ENCODE measurements at regions not wholly inside any gene's neighbourhood (a gene's known extent, or its start where the extent isn't known, plus 50 kb on each side); places are given as distances from the start of the nearest gene placed in this dataset.

DNA sequence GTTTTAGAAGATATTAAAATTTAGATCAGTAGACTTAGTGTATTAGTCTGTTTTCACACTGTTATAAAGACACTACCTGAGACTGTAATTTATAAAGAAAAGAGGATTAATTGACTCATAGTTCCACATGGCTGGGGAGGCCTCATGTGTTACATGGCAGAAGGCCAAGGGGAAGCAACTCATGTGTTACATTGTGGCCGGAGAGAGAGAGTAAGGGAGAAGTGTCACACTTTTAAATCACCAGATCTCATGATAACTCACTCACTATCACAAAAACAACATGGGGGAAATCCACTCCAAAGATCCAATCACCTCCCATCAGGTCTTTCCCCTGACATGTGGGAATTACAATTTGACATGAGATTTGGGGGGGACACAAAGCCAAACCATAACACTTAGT is 1159.7 kb upstream of the PCDH7 start (continued):
- no peak for TF ChIP-seq DR1 (CRISPR knock-in tag; IDR thresholded peaks at IDR 0.05)

GRCh38 chr4:29565256-29565655 is 1154.9 kb upstream of the PCDH7 start:
- no peaks in the 10 kb centered on the region for H3K36me3 ChIP-seq (replicated peaks in 1 of 2; ENCODE audit: control insufficient read depth in 1 of 2, insufficient read depth in 2 of 2, low read length in 2 of 2)
- DNase-seq (ENCODE audit: low spot score) (no peak), ATAC-seq (no peak), FAIRE-seq (no peak)
- no peak overlapping the region for H3K9ac ChIP-seq (ENCODE audit: insufficient read depth, low read depth, low read length)
- no TSS peak for BruUV-seq (replicated peaks)
- no peaks in the 10 kb centered on the region for H3K27me3 ChIP-seq (ENCODE audit: control insufficient read depth in 1 of 2, insufficient read depth in 2 of 2, low read length in 2 of 2)
- WGBS (ENCODE audit: low lambda C conversion rate) = 2% methylated on average over 2 of the region's 2 CpGs
- H3K27ac ChIP-seq (ENCODE audit: extremely low read length, insufficient read depth, low read length) = no peak overlapping the region
- CTCF ChIA-PET (ENCODE audit: low intra/inter-chr PET ratio, low total read pairs) = no interaction called here
- no peaks in the 10 kb centered on the region for H4K20me1 ChIP-seq (ENCODE audit: insufficient read depth, low read length)
- POLR2A ChIA-PET = no interaction called here
- H2AFZ ChIP-seq (ENCODE audit: low read length) = no peak overlapping the region
- no peak overlapping the region for H3K4me2 ChIP-seq (ENCODE audit: low read depth, low read length)
- in situ Hi-C loops (cut with HindIII; ENCODE audit: extremely low pct_ligation_motif_present, low pct_unique_long_range_greater_than_20kb) (no loop called here), intact Hi-C loops (cut with micrococcal nuclease; ENCODE audit: unreplicated experiment) (no loop called here)
- no peaks in the 10 kb centered on the region for H3K4me1 ChIP-seq (ENCODE audit: insufficient read depth, low read length)
- TF ChIP-seq, protein P1, sequence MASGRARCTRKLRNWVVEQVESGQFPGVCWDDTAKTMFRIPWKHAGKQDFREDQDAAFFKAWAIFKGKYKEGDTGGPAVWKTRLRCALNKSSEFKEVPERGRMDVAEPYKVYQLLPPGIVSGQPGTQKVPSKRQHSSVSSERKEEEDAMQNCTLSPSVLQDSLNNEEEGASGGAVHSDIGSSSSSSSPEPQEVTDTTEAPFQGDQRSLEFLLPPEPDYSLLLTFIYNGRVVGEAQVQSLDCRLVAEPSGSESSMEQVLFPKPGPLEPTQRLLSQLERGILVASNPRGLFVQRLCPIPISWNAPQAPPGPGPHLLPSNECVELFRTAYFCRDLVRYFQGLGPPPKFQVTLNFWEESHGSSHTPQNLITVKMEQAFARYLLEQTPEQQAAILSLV (CRISPR knock-in tag; IDR thresholded peaks at IDR 0.05; ENCODE audit: borderline replicate concordance) = no peak
- TF ChIP-seq TSC22D2 (CRISPR knock-in tag; IDR thresholded peaks at IDR 0.05; ENCODE audit: borderline replicate concordance) (no peak), TOPORS (CRISPR knock-in tag; IDR thresholded peaks at IDR 0.05) (no peak), ZNF609 (CRISPR knock-in tag; IDR thresholded peaks at IDR 0.05; ENCODE audit: borderline replicate concordance) (no peak), ZNF350 (CRISPR knock-in tag; IDR thresholded peaks at IDR 0.05; ENCODE audit: borderline replicate concordance, low read depth) (no peak), ZNF510 (CRISPR knock-in tag; IDR thresholded peaks at IDR 0.05; ENCODE audit: low read depth) (no peak), MAZ (IDR thresholded peaks at IDR 0.05; ENCODE audit: borderline replicate concordance, low read depth, low read length) (no peak), MAZ (CRISPR knock-in tag; IDR thresholded peaks at IDR 0.05; ENCODE audit: low read depth) (no peak), TFE3 (CRISPR knock-in tag; IDR thresholded peaks at IDR 0.05) (no peak)
- peaks cover 30% of the 10 kb centered on the region for H3K9me3 ChIP-seq (ENCODE audit: low read length)
- H3K79me2 ChIP-seq (ENCODE audit: insufficient read depth, low read length) = no peaks in the 10 kb centered on the region
- H3K4me3 ChIP-seq (replicated peaks in 1 of 3; ENCODE audit: insufficient read depth in 1 of 3, low read depth in 2 of 3, low read length in 3 of 3) = no peak overlapping the region
